ENCODE measurements at regions not wholly inside any gene's neighbourhood (a gene's known extent, or its start where the extent isn't known, plus 50 kb on each side); places are given as distances from the start of the nearest gene placed in this dataset.

DNA sequence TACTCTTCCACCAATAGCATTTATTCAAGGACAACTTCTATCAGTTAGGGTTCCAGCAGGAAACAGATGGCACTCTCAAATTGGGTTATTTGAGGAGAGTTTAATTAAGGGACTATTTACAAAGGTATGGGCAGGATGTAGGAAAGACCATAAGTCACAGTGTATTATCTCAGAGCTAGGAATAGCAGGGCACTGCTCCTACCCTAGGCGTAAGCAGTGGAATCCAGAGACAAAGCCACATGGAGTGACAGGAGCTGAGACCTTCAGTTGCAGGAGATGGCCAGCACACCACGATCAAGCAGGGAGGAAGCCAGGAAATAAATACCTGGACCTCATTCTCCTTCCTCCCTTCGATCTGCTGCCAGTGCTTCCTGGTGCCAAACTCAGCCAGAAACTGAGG, 274.9 kb upstream of the SLC30A5 start:
- TF ChIP-seq ZSCAN23 (tag by site-specific recombination; IDR thresholded peaks at IDR 0.05): no peak
- TF ChIP-seq KLF7 (tag by site-specific recombination; IDR thresholded peaks at IDR 0.05; ENCODE audit: borderline replicate concordance): no peak
- TF ChIP-seq IKZF3 (tag by site-specific recombination; IDR thresholded peaks at IDR 0.05): no peak
- TF ChIP-seq, protein P1, sequence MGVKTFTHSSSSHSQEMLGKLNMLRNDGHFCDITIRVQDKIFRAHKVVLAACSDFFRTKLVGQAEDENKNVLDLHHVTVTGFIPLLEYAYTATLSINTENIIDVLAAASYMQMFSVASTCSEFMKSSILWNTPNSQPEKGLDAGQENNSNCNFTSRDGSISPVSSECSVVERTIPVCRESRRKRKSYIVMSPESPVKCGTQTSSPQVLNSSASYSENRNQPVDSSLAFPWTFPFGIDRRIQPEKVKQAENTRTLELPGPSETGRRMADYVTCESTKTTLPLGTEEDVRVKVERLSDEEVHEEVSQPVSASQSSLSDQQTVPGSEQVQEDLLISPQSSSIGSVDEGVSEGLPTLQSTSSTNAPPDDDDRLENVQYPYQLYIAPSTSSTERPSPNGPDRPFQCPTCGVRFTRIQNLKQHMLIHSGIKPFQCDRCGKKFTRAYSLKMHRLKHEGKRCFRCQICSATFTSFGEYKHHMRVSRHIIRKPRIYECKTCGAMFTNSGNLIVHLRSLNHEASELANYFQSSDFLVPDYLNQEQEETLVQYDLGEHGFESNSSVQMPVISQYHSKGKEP (tag by site-specific recombination; IDR thresholded peaks at IDR 0.05): no peak
- TF ChIP-seq, protein P2, sequence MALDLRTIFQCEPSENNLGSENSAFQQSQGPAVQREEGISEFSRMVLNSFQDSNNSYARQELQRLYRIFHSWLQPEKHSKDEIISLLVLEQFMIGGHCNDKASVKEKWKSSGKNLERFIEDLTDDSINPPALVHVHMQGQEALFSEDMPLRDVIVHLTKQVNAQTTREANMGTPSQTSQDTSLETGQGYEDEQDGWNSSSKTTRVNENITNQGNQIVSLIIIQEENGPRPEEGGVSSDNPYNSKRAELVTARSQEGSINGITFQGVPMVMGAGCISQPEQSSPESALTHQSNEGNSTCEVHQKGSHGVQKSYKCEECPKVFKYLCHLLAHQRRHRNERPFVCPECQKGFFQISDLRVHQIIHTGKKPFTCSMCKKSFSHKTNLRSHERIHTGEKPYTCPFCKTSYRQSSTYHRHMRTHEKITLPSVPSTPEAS (tag by site-specific recombination; IDR thresholded peaks at IDR 0.05): no peak
- TF ChIP-seq, protein P3, sequence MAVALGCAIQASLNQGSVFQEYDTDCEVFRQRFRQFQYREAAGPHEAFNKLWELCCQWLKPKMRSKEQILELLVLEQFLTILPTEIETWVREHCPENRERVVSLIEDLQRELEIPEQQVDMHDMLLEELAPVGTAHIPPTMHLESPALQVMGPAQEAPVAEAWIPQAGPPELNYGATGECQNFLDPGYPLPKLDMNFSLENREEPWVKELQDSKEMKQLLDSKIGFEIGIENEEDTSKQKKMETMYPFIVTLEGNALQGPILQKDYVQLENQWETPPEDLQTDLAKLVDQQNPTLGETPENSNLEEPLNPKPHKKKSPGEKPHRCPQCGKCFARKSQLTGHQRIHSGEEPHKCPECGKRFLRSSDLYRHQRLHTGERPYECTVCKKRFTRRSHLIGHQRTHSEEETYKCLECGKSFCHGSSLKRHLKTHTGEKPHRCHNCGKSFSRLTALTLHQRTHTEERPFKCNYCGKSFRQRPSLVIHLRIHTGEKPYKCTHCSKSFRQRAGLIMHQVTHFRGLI (tag by site-specific recombination; IDR thresholded peaks at IDR 0.05): no peak
- no peak for TF ChIP-seq ZNF658 (tag by site-specific recombination; IDR thresholded peaks at IDR 0.05)
- TF ChIP-seq ZNF514 (tag by site-specific recombination; IDR thresholded peaks at IDR 0.05): no peak
- TF ChIP-seq, protein P4, sequence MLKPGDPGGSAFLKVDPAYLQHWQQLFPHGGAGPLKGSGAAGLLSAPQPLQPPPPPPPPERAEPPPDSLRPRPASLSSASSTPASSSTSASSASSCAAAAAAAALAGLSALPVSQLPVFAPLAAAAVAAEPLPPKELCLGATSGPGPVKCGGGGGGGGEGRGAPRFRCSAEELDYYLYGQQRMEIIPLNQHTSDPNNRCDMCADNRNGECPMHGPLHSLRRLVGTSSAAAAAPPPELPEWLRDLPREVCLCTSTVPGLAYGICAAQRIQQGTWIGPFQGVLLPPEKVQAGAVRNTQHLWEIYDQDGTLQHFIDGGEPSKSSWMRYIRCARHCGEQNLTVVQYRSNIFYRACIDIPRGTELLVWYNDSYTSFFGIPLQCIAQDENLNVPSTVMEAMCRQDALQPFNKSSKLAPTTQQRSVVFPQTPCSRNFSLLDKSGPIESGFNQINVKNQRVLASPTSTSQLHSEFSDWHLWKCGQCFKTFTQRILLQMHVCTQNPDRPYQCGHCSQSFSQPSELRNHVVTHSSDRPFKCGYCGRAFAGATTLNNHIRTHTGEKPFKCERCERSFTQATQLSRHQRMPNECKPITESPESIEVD (tag by site-specific recombination; IDR thresholded peaks at IDR 0.05): no peak
- TF ChIP-seq ZNF354C (tag by site-specific recombination; IDR thresholded peaks at IDR 0.05; ENCODE audit: borderline replicate concordance, low read depth): no peak
- TF ChIP-seq PRDM1 (tag by site-specific recombination; IDR thresholded peaks at IDR 0.05): no peak
- TF ChIP-seq BCL11A (tag by site-specific recombination; IDR thresholded peaks at IDR 0.05; ENCODE audit: low read depth): no peak
- TF ChIP-seq, protein P5, sequence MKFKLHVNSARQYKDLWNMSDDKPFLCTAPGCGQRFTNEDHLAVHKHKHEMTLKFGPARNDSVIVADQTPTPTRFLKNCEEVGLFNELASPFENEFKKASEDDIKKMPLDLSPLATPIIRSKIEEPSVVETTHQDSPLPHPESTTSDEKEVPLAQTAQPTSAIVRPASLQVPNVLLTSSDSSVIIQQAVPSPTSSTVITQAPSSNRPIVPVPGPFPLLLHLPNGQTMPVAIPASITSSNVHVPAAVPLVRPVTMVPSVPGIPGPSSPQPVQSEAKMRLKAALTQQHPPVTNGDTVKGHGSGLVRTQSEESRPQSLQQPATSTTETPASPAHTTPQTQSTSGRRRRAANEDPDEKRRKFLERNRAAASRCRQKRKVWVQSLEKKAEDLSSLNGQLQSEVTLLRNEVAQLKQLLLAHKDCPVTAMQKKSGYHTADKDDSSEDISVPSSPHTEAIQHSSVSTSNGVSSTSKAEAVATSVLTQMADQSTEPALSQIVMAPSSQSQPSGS (tag by site-specific recombination; IDR thresholded peaks at IDR 0.05; ENCODE audit: low read depth): no peak
- TF ChIP-seq ZNF174 (tag by site-specific recombination; IDR thresholded peaks at IDR 0.05): no peak
- no peak for TF ChIP-seq ZNF132 (tag by site-specific recombination; IDR thresholded peaks at IDR 0.05; ENCODE audit: borderline replicate concordance)
- no peak overlapping the region for H3K4me3 ChIP-seq (ENCODE audit: low read depth, low read length)
- H3K4me1 ChIP-seq (ENCODE audit: control insufficient read depth, insufficient read depth, low read length): no peaks in the 10 kb centered on the region
- ChIA-PET CTCF (interaction anchor here (1.2 kb wide), 1 partner anchor 14 kb away, joined by 3 read pairs; no protein-coding TSS in a partner anchor), POLR2A (no interaction called here)
- H3K36me3 ChIP-seq (ENCODE audit: control insufficient read depth in 2 of 2, insufficient read depth in 1 of 2, low read length in 2 of 2): no peaks in the 10 kb centered on the region
- H3K9me3 ChIP-seq (ENCODE audit: control insufficient read depth, insufficient read depth, low read depth, low read length): no peaks in the 10 kb centered on the region
- H3K27ac ChIP-seq (ENCODE audit: extremely low read depth, low read depth, low read length): no peak overlapping the region

DNA sequence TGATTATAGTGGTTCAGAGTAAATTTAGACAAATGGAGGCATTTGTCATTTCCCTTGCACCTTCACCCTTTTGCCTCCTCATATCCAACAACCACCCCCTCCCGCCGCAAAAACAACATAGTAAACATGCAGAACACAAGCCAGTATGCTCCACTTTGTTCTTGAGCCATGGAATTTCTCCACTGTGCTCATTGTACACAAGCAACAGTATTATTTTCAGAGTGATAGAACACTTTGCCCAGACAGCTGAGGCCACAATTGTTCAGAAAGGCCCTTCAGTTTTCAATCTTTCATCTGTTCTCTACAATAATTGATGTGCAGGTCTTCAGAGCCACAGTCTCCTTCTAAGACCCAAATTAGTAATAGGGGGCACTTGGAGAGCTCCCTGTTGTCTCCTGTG, 272.8 kb upstream of the SLC30A5 start:
- ChIA-PET POLR2A (no interaction called here), CTCF (no interaction called here)
- Histone ChIP-seq H3K4me1 (ENCODE audit: control insufficient read depth, insufficient read depth, low read length) (no peaks in the 10 kb centered on the region), H3K9me3 (ENCODE audit: control insufficient read depth, insufficient read depth, low read depth, low read length) (no peaks in the 10 kb centered on the region), H3K4me3 (ENCODE audit: low read depth, low read length) (no peak overlapping the region), H3K36me3 (ENCODE audit: control insufficient read depth in 2 of 2, insufficient read depth in 1 of 2, low read length in 2 of 2) (no peaks in the 10 kb centered on the region), H3K27ac (ENCODE audit: extremely low read depth, low read depth, low read length) (no peak overlapping the region)
- no peak for TF ChIP-seq ZNF354C (tag by site-specific recombination; IDR thresholded peaks at IDR 0.05; ENCODE audit: borderline replicate concordance, low read depth)
- no peak for TF ChIP-seq YY2 (tag by site-specific recombination; IDR thresholded peaks at IDR 0.05)
